PC-9 (cell line): ENCODE measurements at regions not wholly inside any gene's neighbourhood (a gene's known extent, or its start where the extent isn't known, plus 50 kb on each side); places are given as distances from the start of the nearest gene placed in this dataset.

ENCODE experiments used
- BruUV-seq: library from RNA; stranded (reverse); fragments of 400-500 nt; replicated peaks from 2 replicates; lab custom pipeline; 2021; lab: Mats Ljungman, UMichigan
- CTCF ChIA-PET: fragments of 300-600 bp; sonication (Branson Sonifier 250); formaldehyde crosslinking; loops from one replicate; lab custom pipeline; 2022; ENCODE audit warnings: antibody characterized with exemption; lab: Charles Lee
- POLR2A ChIA-PET: fragments of 300-600 bp; sonication (Branson Sonifier 250); formaldehyde crosslinking; loops from one replicate; lab custom pipeline; 2022; ENCODE audit warnings: antibody characterized with exemption; ENCODE audit not compliant: unreplicated experiment; lab: Charles Lee
- DNase-seq, 2 experiments: peaks; one replicate each; pipeline versions ENCODE4 v3.0.0 to v3.0.0-alpha.2; 2015 to 2022; ENCODE audit warnings: mixed read lengths in 1 of 2
- H2AFZ ChIP-seq: fragments of 200-600 bp; sonication (generic); 2 replicates; pipeline ENCODE4 v1.8.1; 2017; ENCODE audit warnings: antibody characterized with exemption
- H3F3A ChIP-seq: fragments of 200-600 bp; sonication (generic); 2 replicates; pipeline ENCODE4 v1.8.1; 2017; ENCODE audit warnings: antibody characterized with exemption, mild to moderate bottlenecking, low read depth; ENCODE audit not compliant: insufficient read depth
- H3K27ac ChIP-seq: fragments of 200-600 bp; sonication (generic); 2 replicates; pipeline ENCODE4 v1.6.1; 2016; ENCODE audit warnings: mixed run types
- H3K27me3 ChIP-seq: fragments of 200-600 bp; sonication (generic); 2 replicates; pipeline ENCODE4 v1.6.1; 2016; ENCODE audit warnings: low read depth, mixed run types; ENCODE audit not compliant: insufficient read depth
- H3K36me3 ChIP-seq: fragments of 200-600 bp; sonication (generic); 2 replicates; pipeline ENCODE4 v1.6.1; 2016; ENCODE audit warnings: low read depth, mixed run types
- H3K4me1 ChIP-seq: fragments of 200-600 bp; sonication (generic); replicated peaks from 2 replicates; pipeline ENCODE4 v1.6.1; 2016; ENCODE audit warnings: mixed run types; ENCODE audit not compliant: insufficient read depth
- H3K4me2 ChIP-seq: fragments of 200-600 bp; sonication (generic); 2 replicates; pipeline ENCODE4 v1.6.1; 2017; ENCODE audit warnings: mixed run types
- H3K4me3 ChIP-seq: fragments of 200-600 bp; sonication (generic); 2 replicates; pipeline ENCODE4 v1.6.1; 2016; ENCODE audit warnings: mixed run types
- H3K79me2 ChIP-seq: fragments of 200-600 bp; sonication (generic); 2 replicates; pipeline ENCODE4 v1.6.1; 2017; ENCODE audit warnings: low read depth, mixed run types
- H3K9me2 ChIP-seq: fragments of 200-600 bp; sonication (generic); 2 replicates; pipeline ENCODE4 v1.8.1; 2017; ENCODE audit warnings: mild to moderate bottlenecking; ENCODE audit not compliant: insufficient read depth
- H3K9me3 ChIP-seq: fragments of 200-600 bp; sonication (generic); 2 replicates; pipeline ENCODE4 v1.8.1; 2016; ENCODE audit warnings: low read depth; ENCODE audit not compliant: insufficient read depth
- H4K20me1 ChIP-seq: fragments of 200-600 bp; sonication (generic); 2 replicates; pipeline ENCODE4 v1.8.1; 2017; ENCODE audit not compliant: insufficient read depth
- CTCF ChIP-seq: fragments of 200-600 bp; sonication (generic); conservative IDR thresholded peaks from 2 replicates; pipeline ENCODE4 v1.6.1; 2017; ENCODE audit warnings: mixed run types, antibody characterized with exemption, mild to moderate bottlenecking, moderate library complexity
- EZH2 ChIP-seq: fragments of 200-600 bp; sonication (generic); IDR thresholded peaks from 2 replicates; pipeline ENCODE4 v1.8.0; 2017; ENCODE audit warnings: antibody characterized with exemption, low read depth
- intact Hi-C: fragments of 100-400 bp; cut with micrococcal nuclease; formaldehyde crosslinking; loops from one replicate; pipeline ENCODE4 v1.10.0; 2022; ENCODE audit not compliant: unreplicated experiment

DNA sequence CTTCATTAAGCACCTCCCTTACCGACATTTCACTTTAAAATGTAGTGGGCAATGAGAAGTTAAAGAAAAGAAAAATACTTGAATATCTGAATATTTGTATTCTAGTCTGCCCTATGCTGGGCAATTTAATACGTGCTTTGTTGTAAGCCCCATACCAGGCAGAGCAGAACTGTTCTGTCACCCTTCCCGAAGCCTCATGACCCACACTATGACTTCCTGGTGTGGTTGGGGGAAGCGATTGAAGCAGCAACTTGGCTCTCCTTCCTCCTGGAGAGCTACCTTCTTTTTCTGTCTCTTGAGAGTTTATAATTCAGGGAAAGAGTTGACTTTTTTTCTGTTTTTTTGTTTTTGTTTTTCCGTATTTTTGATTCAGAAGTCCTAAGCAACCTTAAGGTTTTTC lies 243.7 kb downstream of the INHBA start:
- no peaks in the 10 kb centered on the region; the same call in 1 of the 2 replicates for H3K9me3 ChIP-seq
- intact Hi-C loops, result no loop called here
- H3K9me2 ChIP-seq, result no peaks in the 10 kb centered on the region
- no peaks in the 10 kb centered on the region for H3F3A ChIP-seq
- no TSS peak for BruUV-seq
- no peak overlapping the region for H3K4me2 ChIP-seq
- H3K36me3 ChIP-seq, result no peaks in the 10 kb centered on the region
- H3K4me3 ChIP-seq, result no peak overlapping the region
- ChIA-PET CTCF (no interaction called here), POLR2A (no interaction called here)
- H3K27ac ChIP-seq, result no peak overlapping the region
- no peak overlapping the region for H2AFZ ChIP-seq
- DNase-seq, result no peak
- H3K79me2 ChIP-seq, result no peaks in the 10 kb centered on the region
- H3K4me1 ChIP-seq, result no peaks in the 10 kb centered on the region
- no peaks in the 10 kb centered on the region for H4K20me1 ChIP-seq
- TF ChIP-seq EZH2 (no peak), CTCF (no peak)
- no peaks in the 10 kb centered on the region for H3K27me3 ChIP-seq

GRCh38 chr7:41457832-41458437 lies 245.0 kb downstream of the INHBA start:
- Histone ChIP-seq H3K27ac (no peak overlapping the region), H3K4me3 (no peak overlapping the region), H3K4me2 (no peak overlapping the region), H3K9me2 (no peaks in the 10 kb centered on the region), H3K36me3 (no peaks in the 10 kb centered on the region), H3F3A (no peaks in the 10 kb centered on the region), H3K79me2 (no peaks in the 10 kb centered on the region), H3K4me1 (no peaks in the 10 kb centered on the region), H4K20me1 (no peaks in the 10 kb centered on the region), H3K27me3 (no peaks in the 10 kb centered on the region), H2AFZ (no peak overlapping the region), H3K9me3 (no peaks in the 10 kb centered on the region; the same call in 1 of the 2 replicates)
- BruUV-seq, result no TSS peak
- ChIA-PET POLR2A (no interaction called here), CTCF (no interaction called here)
- TF ChIP-seq CTCF (no peak), EZH2 (no peak)
- no peak for DNase-seq
- intact Hi-C loops, result no loop called here

DNA sequence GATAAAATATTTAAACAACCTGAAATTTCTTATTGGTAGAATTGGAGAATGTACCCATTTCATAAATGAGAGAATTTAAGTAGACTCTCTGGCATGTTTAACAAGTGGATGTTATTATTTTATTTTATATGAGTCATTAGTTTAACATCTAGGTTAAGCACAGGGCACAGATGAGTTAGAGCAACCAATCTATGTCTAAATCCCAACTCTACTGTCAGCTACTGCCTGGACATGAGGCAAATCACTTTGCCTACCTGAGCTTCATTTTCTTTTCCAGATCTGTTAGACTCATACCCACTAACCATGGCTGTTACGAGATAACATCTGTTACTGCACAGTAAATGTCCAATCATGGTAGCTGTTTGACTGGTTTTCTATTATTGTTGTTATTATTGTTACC lies 251.1 kb downstream of the INHBA start:
- Histone ChIP-seq H4K20me1 (no peaks in the 10 kb centered on the region), H3K9me3 (peaks cover 7% of the 10 kb centered on the region; the same call in 1 of the 2 replicates), H3F3A (no peaks in the 10 kb centered on the region), H3K79me2 (no peaks in the 10 kb centered on the region), H3K36me3 (no peaks in the 10 kb centered on the region), H3K4me2 (no peak overlapping the region), H2AFZ (no peak overlapping the region), H3K9me2 (no peaks in the 10 kb centered on the region), H3K27ac (no peak overlapping the region), H3K4me1 (peaks cover 16% of the 10 kb centered on the region), H3K27me3 (no peaks in the 10 kb centered on the region), H3K4me3 (no peak overlapping the region)
- intact Hi-C loops, result no loop called here
- ChIA-PET CTCF (no interaction called here), POLR2A (no interaction called here)
- TF ChIP-seq CTCF (no peak), EZH2 (no peak)
- DNase-seq, result no peak
- no TSS peak for BruUV-seq
